ENCODE measurements at regions not wholly inside any gene's neighbourhood (a gene's known extent, or its start where the extent isn't known, plus 50 kb on each side); places are given as distances from the start of the nearest gene placed in this dataset.
A peak's percentile ranks its signal among the peaks of the same experiment; 100 is the strongest.

- TF ChIP-seq CTCF (IDR thresholded peaks at IDR 0.05; ENCODE audit: insufficient read depth, low read length, severe bottlenecking), result no peak
- FAIRE-seq, result no peak
Observed at GRCh38 chr19:28876609-28877123, 336.3 kb downstream of the UQCRFS1 start.

GRCh38 chr19:28874742-28875141, 338.2 kb downstream of the UQCRFS1 start:
- no peak for DNase-seq (ENCODE audit: low read depth)
- no peak overlapping the region for H3K4me3 ChIP-seq (ENCODE audit: low read depth, low read length)
- no peaks in the 10 kb centered on the region for H3K36me3 ChIP-seq (ENCODE audit: control insufficient read depth, insufficient read depth, low read length)
- no peak for TF ChIP-seq CTCF (IDR thresholded peaks at IDR 0.05; ENCODE audit: insufficient read depth, low read length, severe bottlenecking)
- H3K27me3 ChIP-seq (ENCODE audit: control insufficient read depth, insufficient read depth, low read length), result no peaks in the 10 kb centered on the region
- no peak for FAIRE-seq

More at GRCh38 chr19:28876609-28877123, 336.3 kb downstream of the UQCRFS1 start:
- Histone ChIP-seq H3K36me3 (ENCODE audit: control insufficient read depth, insufficient read depth, low read length) (no peaks in the 10 kb centered on the region), H3K27me3 (ENCODE audit: control insufficient read depth, insufficient read depth, low read length) (no peaks in the 10 kb centered on the region), H3K4me3 (ENCODE audit: low read depth, low read length) (no peak overlapping the region)
- no peak for DNase-seq (ENCODE audit: low read depth)

GRCh38 chr19:28873301-28873700, 339.6 kb downstream of the UQCRFS1 start:
- Histone ChIP-seq H3K4me3 (ENCODE audit: low read depth, low read length) (no peak overlapping the region), H3K36me3 (ENCODE audit: control insufficient read depth, insufficient read depth, low read length) (no peaks in the 10 kb centered on the region), H3K27me3 (ENCODE audit: control insufficient read depth, insufficient read depth, low read length) (no peaks in the 10 kb centered on the region)
- DNase-seq (ENCODE audit: low read depth) (no peak), FAIRE-seq (no peak)
- no peak for TF ChIP-seq CTCF (IDR thresholded peaks at IDR 0.05; ENCODE audit: insufficient read depth, low read length, severe bottlenecking)

- Histone ChIP-seq H3K4me3 (ENCODE audit: low read depth, low read length) (no peak overlapping the region), H3K27me3 (ENCODE audit: control insufficient read depth, insufficient read depth, low read length) (no peaks in the 10 kb centered on the region), H3K36me3 (ENCODE audit: control insufficient read depth, insufficient read depth, low read length) (no peaks in the 10 kb centered on the region)
- no peak for DNase-seq (ENCODE audit: low read depth)
- no peak for FAIRE-seq
- no peak for TF ChIP-seq CTCF (IDR thresholded peaks at IDR 0.05; ENCODE audit: insufficient read depth, low read length, severe bottlenecking)
Observed at GRCh38 chr19:28871099-28871725, 341.7 kb downstream of the UQCRFS1 start.

- no peak for DNase-seq (ENCODE audit: low read depth)
- FAIRE-seq, result no peak
- no peak for TF ChIP-seq CTCF (IDR thresholded peaks at IDR 0.05; ENCODE audit: insufficient read depth, low read length, severe bottlenecking)
- H3K4me3 ChIP-seq (ENCODE audit: low read depth, low read length), result no peak overlapping the region
- H3K36me3 ChIP-seq (ENCODE audit: control insufficient read depth, insufficient read depth, low read length), result no peaks in the 10 kb centered on the region
- H3K27me3 ChIP-seq (ENCODE audit: control insufficient read depth, insufficient read depth, low read length), result no peaks in the 10 kb centered on the region
Observed at GRCh38 chr19:28869459-28869858, 343.5 kb downstream of the UQCRFS1 start.

- H3K36me3 ChIP-seq (ENCODE audit: control insufficient read depth, insufficient read depth, low read length), result no peaks in the 10 kb centered on the region
- no peaks in the 10 kb centered on the region for H3K27me3 ChIP-seq (ENCODE audit: control insufficient read depth, insufficient read depth, low read length)
- TF ChIP-seq CTCF (IDR thresholded peaks at IDR 0.05; ENCODE audit: insufficient read depth, low read length, severe bottlenecking), result no peak
- DNase-seq (ENCODE audit: low read depth), result no peak
- peak; percentile 66 for FAIRE-seq
- H3K4me3 ChIP-seq (ENCODE audit: low read depth, low read length), result no peak overlapping the region
Observed at GRCh38 chr19:28868836-28869235, 344.1 kb downstream of the UQCRFS1 start.

Data from bronchial epithelial cell (primary cell).